Right forelimb (tissue), 1 donor: ENCODE measurements at regions not wholly inside any gene's neighbourhood (a gene's known extent, or its start where the extent isn't known, plus 50 kb on each side); places are given as distances from the start of the nearest gene placed in this dataset.

ENCODE experiments used
- DNase-seq: peaks from one replicate; pipeline ENCODE4 v3.0.0-alpha.2; 2018

DNA sequence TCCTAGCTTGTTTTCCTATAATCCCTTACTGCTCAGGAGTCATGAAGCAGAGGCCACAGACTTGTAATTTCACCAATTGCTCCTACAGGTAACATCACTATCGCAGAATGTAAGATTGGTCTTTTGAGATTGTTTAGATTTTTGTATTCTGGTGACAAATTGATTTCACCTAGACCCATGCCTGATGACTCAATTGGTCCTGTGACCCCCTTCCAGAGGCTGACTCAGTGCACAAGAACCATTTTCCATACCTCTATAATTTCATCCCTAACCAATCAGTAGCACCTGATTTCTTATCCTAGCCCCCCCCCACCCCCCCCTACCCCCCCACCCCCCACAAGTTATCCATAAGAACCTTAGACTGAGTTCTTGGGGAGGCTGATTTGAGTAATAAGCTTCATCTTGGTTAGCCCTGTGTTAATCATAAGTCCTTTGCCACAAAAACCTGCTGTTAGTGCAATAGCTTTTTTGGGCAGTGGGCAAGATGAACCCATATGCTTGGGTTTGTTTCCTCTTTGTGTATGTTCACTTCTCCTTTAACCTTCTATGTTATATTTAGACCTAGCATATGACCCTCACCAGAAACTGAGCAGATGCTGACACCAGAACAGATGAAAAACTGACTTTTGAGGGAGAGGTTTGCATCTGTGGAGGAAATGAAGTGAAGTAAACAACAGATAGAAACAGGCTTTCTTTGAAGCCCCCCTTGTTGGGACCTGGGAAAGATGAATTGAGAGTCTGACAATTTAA is 187.1 kb downstream of the KIF20B start:
- DNase-seq, result no peak

GRCh38 chr10:89889606-89890005 is 188.2 kb downstream of the KIF20B start:
- DNase-seq, result no peak

- no peak for DNase-seq
Measured at GRCh38 chr10:89891006-89891535, 189.7 kb downstream of the KIF20B start.

GRCh38 chr10:89894051-89894450 is 192.7 kb downstream of the KIF20B start:
- DNase-seq, result no peak

DNA sequence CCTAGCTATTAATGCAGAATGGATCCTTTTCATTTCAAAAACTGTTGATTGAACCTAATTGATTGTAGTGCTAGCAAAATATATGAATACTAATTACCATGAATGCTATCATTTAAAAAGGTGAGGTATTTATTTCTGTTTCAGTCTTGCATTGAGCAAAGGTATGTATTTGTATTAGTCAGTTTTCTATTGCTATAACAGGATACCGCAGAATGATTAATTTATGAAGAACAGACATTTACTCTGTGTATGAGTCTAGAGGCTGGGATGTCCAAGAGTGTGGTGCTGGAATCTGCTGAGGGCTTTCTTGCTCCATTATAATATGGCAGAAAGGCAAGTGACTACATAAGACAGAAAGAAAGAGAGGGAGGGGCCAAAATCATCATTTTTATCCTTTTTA is 199.2 kb downstream of the KIF20B start:
- DNase-seq, result no peak

DNA sequence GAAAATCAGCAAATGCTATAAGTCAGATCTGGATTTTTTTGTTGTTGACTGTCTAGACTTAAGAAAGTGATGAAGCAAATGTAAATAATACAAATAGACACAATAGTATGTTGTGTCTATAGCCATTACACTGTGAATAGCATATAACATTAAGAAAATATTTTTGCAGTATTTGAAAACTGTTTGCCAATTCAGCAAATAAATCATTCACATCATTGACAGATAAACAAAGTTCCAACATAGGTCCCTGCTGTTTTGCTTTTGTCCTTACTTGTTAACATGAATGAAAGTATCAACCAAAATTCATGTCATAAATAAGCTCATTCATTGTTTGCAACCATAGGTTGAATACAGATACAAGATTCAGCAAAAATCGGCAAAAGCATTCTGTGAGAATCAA is 200.5 kb downstream of the KIF20B start:
- DNase-seq, result no peak

GRCh38 chr10:89904755-89905154 is 203.4 kb downstream of the KIF20B start:
- DNase-seq, result no peak

DNA sequence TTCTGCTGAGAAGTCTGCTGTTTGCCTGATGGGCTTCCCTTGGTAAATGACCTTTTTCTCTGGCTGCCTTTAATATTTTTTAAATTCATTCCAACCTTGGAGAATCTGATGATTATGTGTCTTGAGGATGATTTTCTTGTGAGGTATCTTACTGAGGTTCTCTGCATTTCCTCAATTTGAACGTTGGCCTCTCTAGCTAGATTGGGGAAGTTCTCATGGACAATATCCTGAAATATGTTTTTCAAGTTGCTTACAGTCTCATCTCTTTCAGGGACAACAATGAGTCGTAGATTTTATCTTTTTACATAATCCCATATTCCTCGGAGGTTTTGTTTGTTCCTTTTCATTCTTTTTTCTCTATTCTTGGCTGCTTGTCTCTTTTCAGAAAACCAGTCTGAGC is 208.4 kb downstream of the KIF20B start:
- no peak for DNase-seq

DNA sequence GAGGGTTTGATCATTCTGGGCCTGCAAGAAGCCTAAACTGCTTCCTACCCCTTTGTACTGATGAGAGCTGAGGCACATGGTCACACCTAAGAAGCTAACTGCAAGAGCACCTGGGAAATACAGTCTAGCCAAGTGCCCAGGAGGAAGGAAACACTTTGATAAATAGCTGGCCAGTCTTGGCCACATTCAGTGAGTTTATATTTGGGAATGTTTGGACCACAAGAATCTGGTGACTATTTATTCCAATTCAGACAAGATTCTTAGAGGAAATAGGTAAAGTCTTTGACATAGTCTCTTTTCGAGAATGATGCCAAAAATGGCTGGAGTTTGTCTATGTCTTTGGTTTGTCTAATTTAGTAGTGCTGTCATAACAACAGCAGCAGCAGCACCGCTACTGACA is 213.6 kb downstream of the KIF20B start:
- no peak for DNase-seq

- DNase-seq, result no peak
Measured at GRCh38 chr10:89915968-89916367, 214.6 kb downstream of the KIF20B start.

GRCh38 chr10:89916468-89917215 is 215.3 kb downstream of the KIF20B start:
- no peak for DNase-seq

GRCh38 chr10:89921403-89921802 is 220.0 kb downstream of the KIF20B start:
- no peak for DNase-seq

DNA sequence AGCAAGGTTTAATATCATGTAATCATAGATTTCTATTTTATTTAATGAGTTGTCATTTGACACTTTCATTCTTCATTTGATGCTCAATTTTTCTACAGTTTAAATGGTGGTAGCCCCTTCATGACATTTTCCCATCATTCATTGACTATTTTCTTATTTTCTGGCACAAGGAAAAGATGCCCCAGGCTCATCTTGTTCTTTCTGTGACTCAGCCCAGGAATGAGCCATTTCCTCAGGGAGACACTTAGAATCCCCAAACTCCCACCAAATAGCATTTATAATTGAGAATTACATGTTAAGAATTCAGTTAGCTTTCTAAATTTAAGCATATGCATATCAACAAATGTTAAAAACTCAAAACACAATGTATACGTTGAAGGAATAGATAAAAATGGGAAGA is 222.3 kb downstream of the KIF20B start:
- no peak for DNase-seq

- no peak for DNase-seq
Measured at GRCh38 chr10:89924261-89924660, 222.9 kb downstream of the KIF20B start.

GRCh38 chr10:89926736-89927135 is 225.3 kb downstream of the KIF20B start:
- DNase-seq, result no peak

GRCh38 chr10:89929282-89930026 is 228.1 kb downstream of the KIF20B start:
- no peak for DNase-seq

- DNase-seq, result no peak
Measured at GRCh38 chr10:89937494-89937893, 236.1 kb downstream of the KIF20B start.

GRCh38 chr10:89940076-89940475 is 238.7 kb downstream of the KIF20B start:
- no peak for DNase-seq

GRCh38 chr10:89942217-89942616 is 240.8 kb downstream of the KIF20B start:
- DNase-seq, result no peak

GRCh38 chr10:89944138-89944537 is 242.7 kb downstream of the KIF20B start:
- DNase-seq, result no peak

DNA sequence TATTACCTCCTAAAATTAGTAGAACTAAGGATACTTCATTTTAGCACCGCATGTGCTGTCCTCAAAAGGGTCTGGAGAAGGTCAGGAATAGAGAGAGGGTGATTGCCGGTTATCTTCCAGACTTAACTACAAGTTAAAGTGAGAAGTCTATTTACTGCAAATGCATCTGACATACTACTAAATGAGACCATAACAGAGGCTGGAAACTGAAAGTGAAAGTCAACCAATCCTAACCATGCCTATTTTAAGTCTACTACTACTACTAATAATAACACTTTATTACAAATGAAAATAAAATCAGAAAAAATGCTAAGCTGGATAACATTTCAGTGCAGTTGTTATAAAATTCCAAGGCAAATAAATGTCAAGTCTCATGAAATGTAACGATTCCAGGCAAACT is 244.7 kb downstream of the KIF20B start:
- no peak for DNase-seq

- DNase-seq, result no peak
Measured at GRCh38 chr10:89949496-89949895, 248.1 kb downstream of the KIF20B start.

- no peak for DNase-seq
Measured at GRCh38 chr10:89952325-89952724, 250.9 kb downstream of the KIF20B start.

GRCh38 chr10:89952751-89953150 is 251.4 kb downstream of the KIF20B start:
- no peak for DNase-seq
